OCI-LY3 (cell line): ENCODE measurements at regions not wholly inside any gene's neighbourhood (a gene's known extent, or its start where the extent isn't known, plus 50 kb on each side); places are given as distances from the start of the nearest gene placed in this dataset.

Source experiments
- CTCF ChIP-seq: fragments of 200-600, 300-600 bp; sonication (generic); IDR thresholded peaks from 2 replicates; pipeline ENCODE4 v1.5.1; 2014; ENCODE audit warnings: antibody characterized with exemption, low read length, low read depth
- EZH2phosphoT487 ChIP-seq: fragments of 200-600 bp; shearing (Covaris generic); IDR thresholded peaks from 2 replicates; pipeline ENCODE4 v1.6.1; 2018; ENCODE audit warnings: antibody characterized with exemption, mixed run types, low read depth

GRCh38 chr2:160859096-160859495 lies 301.1 kb upstream of the TANK start:
- no peak for TF ChIP-seq CTCF
- no peak for TF ChIP-seq EZH2phosphoT487
